Heart right ventricle (tissue), 16 donors: ENCODE measurements at regions not wholly inside any gene's neighbourhood (a gene's known extent, or its start where the extent isn't known, plus 50 kb on each side); places are given as distances from the start of the nearest gene placed in this dataset.

ENCODE experiments used
- ATAC-seq, 8 donors: fragments of 200-7000 bp; cut with Tn5 transposase; one replicate each; pipeline ENCODE4 v1.9.1; 2020; ENCODE audit warnings: mild to moderate bottlenecking in 8 of 8, moderate library complexity in 8 of 8, moderate number of reproducible peaks in 1 of 8
- DNase-seq, 2 donors: peaks; one replicate each; pipeline ENCODE4 v3.0.0-alpha.2; 2020
- H3K27ac ChIP-seq, 10 donors: fragments of 200-600 bp; sonication (generic) in 2 of 10; one replicate each; pipeline versions ENCODE4 v1.5.0 to v1.8.0; 2020 to 2022; ENCODE audit warnings: mild to moderate bottlenecking in 3 of 10
- H3K27me3 ChIP-seq, 7 donors: fragments of 200-600 bp; one replicate each; pipeline ENCODE4 v1.8.0; 2021 to 2022; ENCODE audit warnings: mild to moderate bottlenecking in 2 of 7
- H3K36me3 ChIP-seq, 9 donors: fragments of 200-600 bp; sonication (generic) in 1 of 9; one replicate each; pipeline versions ENCODE4 v1.5.0 to v1.8.0; 2020 to 2022; ENCODE audit warnings: mild to moderate bottlenecking in 2 of 9
- H3K4me1 ChIP-seq, 9 donors: fragments of 200-600 bp; sonication (generic) in 1 of 9; one replicate each; pipeline versions ENCODE4 v1.5.0 to v1.8.0; 2020 to 2022; ENCODE audit warnings: mild to moderate bottlenecking in 4 of 9
- H3K4me3 ChIP-seq, 10 donors: fragments of 200-600 bp; sonication (generic) in 2 of 10; one replicate each; pipeline versions ENCODE4 v1.5.0 to v1.8.0; 2020 to 2022; ENCODE audit warnings: mild to moderate bottlenecking in 7 of 10, moderate library complexity in 2 of 10
- H3K9me3 ChIP-seq, 11 donors: fragments of 200-600 bp in 10 of 11; sonication (generic) in 2 of 11; one replicate each; pipeline versions ENCODE4 v1.5.0 to v1.8.0; 2013 to 2022; ENCODE audit warnings: mild to moderate bottlenecking in 2 of 11, control low read depth in 1 of 11, moderate library complexity in 1 of 11
- CTCF ChIP-seq, 9 donors: fragments of 200-600 bp; sonication (generic) in 2 of 9; IDR thresholded peaks; one replicate each; pipeline versions ENCODE4 v1.5.0 to v1.8.0; 2021 to 2022; ENCODE audit warnings: antibody characterized with exemption in 9 of 9, mild to moderate bottlenecking in 5 of 9, moderate library complexity in 1 of 9
- WGBS, 2 donors: extraction: QIAGEN DNeasy Blood & Tissue Kit; methylation state at CpG; one replicate each; pipeline ENCODE4 v1.1.7; 2013; ENCODE audit warnings: inconsistent platforms in 1 of 2; 5-methylcytosine and 5-hydroxymethylcytosine counted together
- intact Hi-C, 10 donors: fragments of 100-400 bp; cut with DNase I; formaldehyde crosslinking; loops; one replicate each; pipeline versions ENCODE4 v1.11.1 to v1.14.2; 2022
- donor health status: Arrhythmogenic right ventricular cardiomyopathy.
- donor health status: ischemic (EF 13 %, LVEDD 7.1; RV severe dilation, severe dysfunction).
- donor health status: healthy with polysubstance abuse.
- donor health status: DM: no; HTN: yes; CAD: no.
- donor health status: DM: no; HTN: no; CAD: no.
- donor health status: ischemic (EF 25% LVEDD 6.9; RV normal size, moderate dysfunction).
- donor health status: ischemic (EF 25% LVEDD 5.7; RV mildly dilated, moderate dysfunction).
- donor health status: healthy.
- donor health status: DM: yes; HTN: yes; CAD: no.
- donor health status: Ischemic cardiomyopathy.
- donor health status: ischemic (EF 35%, LVEDD 5.7; RV mildly dilated, moderate dysfunction).
- donor health status: nonischemic (EF 11% LVEDD 7.7; RV severe dilation, severe dysfunction).
- donor health status: DM: yes; HTN: yes; CAD: no.
- donor health status: PGD.
- donor health status: ischemic (EF 29% LVEDD 5.4; RV normal size, mild dysfunction).
- donor health status: nonischemic (EF 23%, LVEDD 6.1; RV moderate dilation, normal function).

- ATAC-seq (no peak), DNase-seq (no peak)
- no peak for TF ChIP-seq CTCF (IDR thresholded peaks at IDR 0.05)
- no peaks in the 10 kb centered on the region for H3K9me3 ChIP-seq
- H3K4me3 ChIP-seq, result no peak overlapping the region
- no peaks in the 10 kb centered on the region for H3K36me3 ChIP-seq
- intact Hi-C loops, result no loop called here
- no peaks in the 10 kb centered on the region for H3K4me1 ChIP-seq
- 85 to 86% methylated on average over 2 of the region's 2 CpGs for WGBS, 2 donors
- H3K27ac ChIP-seq, result no peak overlapping the region
- H3K27me3 ChIP-seq, result no peaks in the 10 kb centered on the region
Observed at GRCh38 chr6:90976341-90976740, 389.5 kb upstream of the MAP3K7 start.

- ATAC-seq (no peak), DNase-seq (no peak)
- Histone ChIP-seq H3K36me3 (no peaks in the 10 kb centered on the region), H3K4me3 (no peak overlapping the region), H3K27me3 (no peaks in the 10 kb centered on the region), H3K9me3 (no peaks in the 10 kb centered on the region), H3K27ac (no peak overlapping the region), H3K4me1 (no peaks in the 10 kb centered on the region)
- no peak for TF ChIP-seq CTCF (IDR thresholded peaks at IDR 0.05)
- intact Hi-C loops, result no loop called here
- WGBS, 2 donors, result 76 to 77% methylated on average over 2 of the region's 2 CpGs
Observed at GRCh38 chr6:90975741-90976140, 388.9 kb upstream of the MAP3K7 start.

GRCh38 chr6:90973188-90973587 is 386.3 kb upstream of the MAP3K7 start:
- Histone ChIP-seq H3K27me3 (no peaks in the 10 kb centered on the region), H3K9me3 (no peaks in the 10 kb centered on the region), H3K27ac (no peak overlapping the region), H3K36me3 (no peaks in the 10 kb centered on the region), H3K4me3 (no peak overlapping the region), H3K4me1 (no peaks in the 10 kb centered on the region)
- intact Hi-C loops, result no loop called here
- ATAC-seq, result no peak
- DNase-seq, result no peak
- TF ChIP-seq CTCF (IDR thresholded peaks at IDR 0.05), result no peak

GRCh38 chr6:90970672-90971071 is 383.8 kb upstream of the MAP3K7 start:
- TF ChIP-seq CTCF (IDR thresholded peaks at IDR 0.05), result no peak
- Histone ChIP-seq H3K27me3 (no peaks in the 10 kb centered on the region), H3K27ac (no peak overlapping the region), H3K4me1 (no peaks in the 10 kb centered on the region), H3K9me3 (no peaks in the 10 kb centered on the region), H3K36me3 (no peaks in the 10 kb centered on the region), H3K4me3 (no peak overlapping the region)
- DNase-seq (no peak), ATAC-seq (no peak)
- intact Hi-C loops, result no loop called here

- H3K4me1 ChIP-seq, result no peaks in the 10 kb centered on the region
- H3K9me3 ChIP-seq, result no peaks in the 10 kb centered on the region
- no peaks in the 10 kb centered on the region for H3K36me3 ChIP-seq
- DNase-seq, result no peak
- WGBS, 2 donors, result 87 to 91% methylated on average over 3 of the region's 3 CpGs
- no peak for ATAC-seq
- intact Hi-C loops, result no loop called here
- TF ChIP-seq CTCF (IDR thresholded peaks at IDR 0.05), result no peak
- H3K27ac ChIP-seq, result no peak overlapping the region
- H3K4me3 ChIP-seq, result no peak overlapping the region
- no peaks in the 10 kb centered on the region for H3K27me3 ChIP-seq
Observed at GRCh38 chr6:90967471-90967870, 380.6 kb upstream of the MAP3K7 start.
